Upper lobe of left lung (tissue), 6 donors: ENCODE measurements at regions not wholly inside any gene's neighbourhood (a gene's known extent, or its start where the extent isn't known, plus 50 kb on each side); places are given as distances from the start of the nearest gene placed in this dataset.

ENCODE experiments used
- ATAC-seq, 2 donors: fragments of 200-7000 bp; cut with Tn5 transposase; one replicate each; pipeline ENCODE4 v1.9.1; 2022; ENCODE audit warnings: mild to moderate bottlenecking in 2 of 2, moderate library complexity in 2 of 2; ENCODE audit not compliant: low FRiP score in 2 of 2
- DNase-seq, 2 donors: peaks; one replicate each; pipeline ENCODE4 v3.0.0-alpha.2; 2019 to 2020
- H3K27ac ChIP-seq, 4 donors: fragments of 200-600 bp; sonication (generic); one replicate each; pipeline ENCODE4 v1.5.1; 2016 to 2019
- H3K27me3 ChIP-seq, 4 donors: fragments of 200-600 bp; sonication (generic); one replicate each; pipeline ENCODE4 v1.5.1; 2017 to 2019
- H3K36me3 ChIP-seq, 4 donors: fragments of 200-600 bp; sonication (generic); one replicate each; pipeline ENCODE4 v1.5.1; 2016 to 2019
- H3K4me1 ChIP-seq, 4 donors: fragments of 200-600 bp; sonication (generic); one replicate each; pipeline ENCODE4 v1.5.1; 2018 to 2019
- H3K4me3 ChIP-seq, 4 donors: fragments of 200-600 bp; sonication (generic); one replicate each; pipeline ENCODE4 v1.5.1; 2017 to 2019; ENCODE audit warnings: mild to moderate bottlenecking in 2 of 4, moderate library complexity in 1 of 4
- H3K9me3 ChIP-seq, 4 donors: fragments of 200-600 bp; sonication (generic); one replicate each; pipeline ENCODE4 v1.5.1; 2018 to 2019
- EP300 ChIP-seq, 4 donors: sonication (generic); formaldehyde crosslinking; IDR thresholded peaks; one replicate each; pipeline ENCODE4 v1.5.1; 2017; ENCODE audit warnings: antibody characterized with exemption in 4 of 4, control low read depth in 2 of 4
- POLR2A ChIP-seq, 4 donors: fragments of 450-650 bp; IDR thresholded peaks; one replicate each; pipeline ENCODE4 v1.5.1; 2016 to 2017; ENCODE audit warnings: antibody characterized with exemption in 4 of 4, mild to moderate bottlenecking in 2 of 4
- POLR2AphosphoS5 ChIP-seq, 2 donors: sonication (generic); formaldehyde crosslinking; IDR thresholded peaks; one replicate each; pipeline ENCODE4 v1.5.1; 2017; ENCODE audit warnings: antibody characterized with exemption in 2 of 2
- WGBS, 2 donors: methylation state at CpG; one replicate each; pipeline ENCODE4 v1.1.5; 2017 to 2018; 5-methylcytosine and 5-hydroxymethylcytosine counted together
- TF ChIP-seq, protein P1 (sequence below), 6 experiments: fragments of 450-650 bp in 4 of 6; fragments of 200-600 bp in 2 of 6; sonication (generic) in 2 of 6; IDR thresholded peaks; one replicate each; pipeline ENCODE4 v1.5.1; 2016 to 2019; ENCODE audit warnings: antibody characterized with exemption in 6 of 6
- donor health status: DM: no; HTN: no; CAD: no; lungs with moderate emphysema.
- donor health status: DM: no; HTN: yes; CAD: no; lungs with severe emphysema.

DNA sequence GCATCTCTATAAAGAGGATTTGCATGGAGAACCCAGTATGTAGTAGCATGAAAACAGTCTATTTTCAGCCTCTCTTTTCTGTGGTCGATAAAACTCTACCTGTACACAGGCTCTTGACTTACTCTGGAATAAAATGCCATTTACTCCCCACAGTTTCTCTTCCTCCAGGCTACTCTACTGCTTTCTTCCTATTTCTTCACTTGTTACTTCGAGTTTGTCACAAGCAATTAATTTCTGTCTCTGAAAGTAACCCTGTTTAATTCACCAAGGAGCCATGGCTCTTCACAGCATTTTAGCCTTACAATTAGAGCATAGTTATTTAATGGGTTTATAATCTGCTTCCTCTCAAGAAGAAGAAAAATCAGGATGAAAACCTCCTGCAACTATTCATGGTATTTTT is 472.9 kb upstream of the PRKX start:
- H3K4me3 ChIP-seq = no peak overlapping the region
- 46 to 55% methylated on average over 2 of the region's 2 CpGs for WGBS, 2 donors
- H3K4me1 ChIP-seq = no peaks in the 10 kb centered on the region
- ATAC-seq (no peak), DNase-seq (no peak)
- no peaks in the 10 kb centered on the region for H3K36me3 ChIP-seq
- H3K27me3 ChIP-seq = no peaks in the 10 kb centered on the region
- no peaks in the 10 kb centered on the region for H3K9me3 ChIP-seq
- TF ChIP-seq, protein P1, sequence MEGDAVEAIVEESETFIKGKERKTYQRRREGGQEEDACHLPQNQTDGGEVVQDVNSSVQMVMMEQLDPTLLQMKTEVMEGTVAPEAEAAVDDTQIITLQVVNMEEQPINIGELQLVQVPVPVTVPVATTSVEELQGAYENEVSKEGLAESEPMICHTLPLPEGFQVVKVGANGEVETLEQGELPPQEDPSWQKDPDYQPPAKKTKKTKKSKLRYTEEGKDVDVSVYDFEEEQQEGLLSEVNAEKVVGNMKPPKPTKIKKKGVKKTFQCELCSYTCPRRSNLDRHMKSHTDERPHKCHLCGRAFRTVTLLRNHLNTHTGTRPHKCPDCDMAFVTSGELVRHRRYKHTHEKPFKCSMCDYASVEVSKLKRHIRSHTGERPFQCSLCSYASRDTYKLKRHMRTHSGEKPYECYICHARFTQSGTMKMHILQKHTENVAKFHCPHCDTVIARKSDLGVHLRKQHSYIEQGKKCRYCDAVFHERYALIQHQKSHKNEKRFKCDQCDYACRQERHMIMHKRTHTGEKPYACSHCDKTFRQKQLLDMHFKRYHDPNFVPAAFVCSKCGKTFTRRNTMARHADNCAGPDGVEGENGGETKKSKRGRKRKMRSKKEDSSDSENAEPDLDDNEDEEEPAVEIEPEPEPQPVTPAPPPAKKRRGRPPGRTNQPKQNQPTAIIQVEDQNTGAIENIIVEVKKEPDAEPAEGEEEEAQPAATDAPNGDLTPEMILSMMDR (IDR thresholded peaks at IDR 0.05) = no peak
- TF ChIP-seq POLR2AphosphoS5 (IDR thresholded peaks at IDR 0.05) = no peak
- TF ChIP-seq EP300 (IDR thresholded peaks at IDR 0.05) = no peak
- H3K27ac ChIP-seq = no peak overlapping the region

DNA sequence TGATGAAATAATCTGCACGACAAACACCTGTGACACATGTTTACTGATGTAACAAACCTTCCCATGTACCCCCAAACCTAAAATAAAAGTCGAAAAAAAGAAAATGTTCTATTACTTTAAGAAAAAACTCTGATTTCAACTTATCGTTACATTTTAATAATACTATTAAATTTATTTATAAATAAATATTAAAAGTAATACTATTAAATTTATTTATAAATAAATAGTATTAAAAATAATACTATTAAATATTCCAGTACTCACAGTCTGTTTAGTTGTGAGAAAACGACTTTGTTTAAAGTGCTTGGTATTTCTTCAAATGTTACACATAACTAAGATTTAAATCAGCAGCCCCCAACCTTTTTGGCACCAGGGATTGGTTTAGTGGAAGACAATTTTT is 471.6 kb upstream of the PRKX start:
- H3K27me3 ChIP-seq = no peaks in the 10 kb centered on the region
- no peak for ATAC-seq
- H3K27ac ChIP-seq = no peak overlapping the region
- no peaks in the 10 kb centered on the region for H3K9me3 ChIP-seq
- no peaks in the 10 kb centered on the region for H3K36me3 ChIP-seq
- no peaks in the 10 kb centered on the region for H3K4me1 ChIP-seq
- WGBS, 2 donors = 74 to 89% methylated on average over 4 of the region's 4 CpGs
- DNase-seq = no peak
- TF ChIP-seq, protein P1 (IDR thresholded peaks at IDR 0.05) = no peak
- TF ChIP-seq EP300 (IDR thresholded peaks at IDR 0.05) = no peak
- TF ChIP-seq POLR2AphosphoS5 (IDR thresholded peaks at IDR 0.05) = no peak
- TF ChIP-seq POLR2A (IDR thresholded peaks at IDR 0.05) = no peak
- H3K4me3 ChIP-seq = no peak overlapping the region

DNA sequence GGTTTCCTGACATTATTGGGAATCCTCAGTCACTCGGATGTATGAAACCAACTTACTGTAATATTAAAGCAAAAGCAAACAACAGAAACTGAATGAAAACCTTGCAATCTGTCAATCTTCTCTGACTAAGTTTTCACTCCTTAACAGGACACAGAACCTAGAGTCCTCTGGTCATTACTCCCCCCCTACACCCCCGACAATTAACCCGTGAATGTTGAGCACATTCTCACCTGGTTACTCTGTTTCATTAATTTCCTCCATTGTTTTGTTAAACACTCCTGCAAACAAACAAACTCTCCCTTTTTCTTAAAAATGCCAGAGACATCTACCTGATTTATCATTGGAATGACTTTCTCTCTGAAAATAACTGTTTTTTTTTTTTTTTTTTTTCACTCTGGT is 469.0 kb upstream of the PRKX start:
- Histone ChIP-seq H3K4me1 (no peaks in the 10 kb centered on the region), H3K27ac (no peak overlapping the region), H3K27me3 (no peaks in the 10 kb centered on the region), H3K9me3 (no peaks in the 10 kb centered on the region), H3K36me3 (no peaks in the 10 kb centered on the region), H3K4me3 (no peak overlapping the region)
- ATAC-seq (no peak), DNase-seq (no peak)
- TF ChIP-seq, protein P1 (IDR thresholded peaks at IDR 0.05) = no peak
- no peak for TF ChIP-seq POLR2A (IDR thresholded peaks at IDR 0.05)
- TF ChIP-seq EP300 (IDR thresholded peaks at IDR 0.05) = no peak
- TF ChIP-seq POLR2AphosphoS5 (IDR thresholded peaks at IDR 0.05) = no peak
- WGBS, 2 donors = 43 to 67% methylated on average over 3 of the region's 3 CpGs

DNA sequence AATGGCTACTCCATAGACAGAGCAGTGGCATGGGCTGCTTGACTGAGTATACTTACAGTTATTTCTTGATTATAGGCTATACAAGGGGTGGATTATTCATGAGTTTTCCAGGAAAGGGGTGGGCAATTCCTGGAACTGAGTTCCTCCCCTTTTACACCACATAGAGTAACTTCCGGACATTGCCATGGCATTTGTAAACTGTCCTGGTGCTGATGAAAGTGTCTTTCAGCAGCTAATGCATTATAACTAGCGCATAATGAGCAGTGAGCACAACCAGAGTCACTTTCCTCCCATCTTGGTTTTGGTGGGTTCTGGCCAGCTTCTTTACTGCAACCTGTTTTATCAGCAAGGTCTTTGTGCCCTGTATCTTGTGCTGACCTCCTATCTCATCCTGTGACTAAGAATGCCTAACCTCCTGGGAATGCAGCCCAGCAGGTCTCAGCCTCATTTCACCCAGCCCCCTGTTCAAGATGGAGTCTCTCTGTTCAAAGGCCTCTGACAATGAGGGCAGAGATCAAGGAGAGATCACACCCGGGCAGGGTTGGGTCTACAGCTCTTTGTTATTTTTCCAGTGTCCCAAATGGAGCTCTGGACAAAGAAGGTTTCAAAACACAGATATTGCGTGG is 468.4 kb upstream of the PRKX start:
- TF ChIP-seq POLR2AphosphoS5 (IDR thresholded peaks at IDR 0.05) (no peak), EP300 (IDR thresholded peaks at IDR 0.05) (no peak), POLR2A (IDR thresholded peaks at IDR 0.05) (no peak)
- TF ChIP-seq, protein P1 (IDR thresholded peaks at IDR 0.05) = no peak
- no peaks in the 10 kb centered on the region for H3K4me1 ChIP-seq
- no peak overlapping the region for H3K27ac ChIP-seq
- H3K9me3 ChIP-seq = no peaks in the 10 kb centered on the region
- no peaks in the 10 kb centered on the region for H3K27me3 ChIP-seq
- H3K4me3 ChIP-seq = no peak overlapping the region
- DNase-seq (no peak), ATAC-seq (no peak)
- WGBS, 2 donors = 45 to 64% methylated on average over 4 of the region's 4 CpGs
- H3K36me3 ChIP-seq = no peaks in the 10 kb centered on the region

DNA sequence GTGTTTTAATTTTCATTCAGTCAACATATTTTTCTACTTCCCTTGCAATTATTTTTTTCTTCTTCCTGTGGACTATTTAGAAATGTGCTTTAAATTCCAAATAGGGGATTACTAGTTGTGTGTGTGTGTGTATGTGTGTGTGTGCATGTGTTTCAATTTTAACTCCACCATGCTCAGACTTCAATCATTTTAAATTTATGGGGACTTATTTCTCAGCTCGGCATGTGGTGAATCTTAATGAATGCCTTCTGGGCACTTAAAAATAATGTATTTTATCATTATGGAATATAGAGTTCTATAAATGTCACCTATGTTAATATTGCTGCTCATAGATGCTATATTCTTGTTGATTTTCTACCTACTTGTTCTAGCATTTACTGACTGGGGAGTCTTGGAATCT is 465.6 kb upstream of the PRKX start:
- H3K36me3 ChIP-seq = no peaks in the 10 kb centered on the region
- no peak overlapping the region for H3K4me3 ChIP-seq
- ATAC-seq (no peak), DNase-seq (no peak)
- no peak overlapping the region for H3K27ac ChIP-seq
- WGBS, 2 donors = 67 to 75% methylated on average over 1 of the region's 1 CpG
- no peaks in the 10 kb centered on the region for H3K9me3 ChIP-seq
- H3K4me1 ChIP-seq = no peaks in the 10 kb centered on the region
- TF ChIP-seq POLR2AphosphoS5 (IDR thresholded peaks at IDR 0.05) = no peak
- TF ChIP-seq EP300 (IDR thresholded peaks at IDR 0.05) = no peak
- TF ChIP-seq, protein P1 (IDR thresholded peaks at IDR 0.05) = no peak
- TF ChIP-seq POLR2A (IDR thresholded peaks at IDR 0.05) = no peak
- no peaks in the 10 kb centered on the region for H3K27me3 ChIP-seq
